ENCODE measurements at regions not wholly inside any gene's neighbourhood (a gene's known extent, or its start where the extent isn't known, plus 50 kb on each side); places are given as distances from the start of the nearest gene placed in this dataset.

GRCh38 chr14:81584495-81584894 lies 50.8 kb upstream of the SEL1L start:
- no peak for TF ChIP-seq POLR2A (IDR thresholded peaks at IDR 0.05; ENCODE audit: low read depth, low read length)
- no peak for TF ChIP-seq POLR2AphosphoS5 (IDR thresholded peaks at IDR 0.05; ENCODE audit: low read depth, low read length)
